Ascending aorta (tissue), 2 donors: ENCODE measurements at regions not wholly inside any gene's neighbourhood (a gene's known extent, or its start where the extent isn't known, plus 50 kb on each side); places are given as distances from the start of the nearest gene placed in this dataset.

Experiments
- DNase-seq, 2 donors: peaks; one replicate each; pipeline ENCODE4 v3.0.0-alpha.2; 2019; ENCODE audit warnings: low spot score in 2 of 2
- H3K27ac ChIP-seq, 2 donors: fragments of 200-600 bp; sonication (generic); one replicate each; pipeline ENCODE4 v1.5.1; 2016 to 2017; ENCODE audit warnings: mild to moderate bottlenecking in 1 of 2
- H3K27me3 ChIP-seq: fragments of 200-600 bp; sonication (generic); one replicate; pipeline ENCODE4 v1.5.1; 2017
- H3K36me3 ChIP-seq, 2 donors: fragments of 200-600 bp; sonication (generic); one replicate each; pipeline ENCODE4 v1.5.1; 2016
- H3K4me1 ChIP-seq, 2 donors: fragments of 200-600 bp; sonication (generic); one replicate each; pipeline ENCODE4 v1.5.1; 2016 to 2017; ENCODE audit warnings: mild to moderate bottlenecking in 1 of 2
- H3K4me3 ChIP-seq, 2 donors: fragments of 200-600 bp; sonication (generic); one replicate each; pipeline ENCODE4 v1.5.1; 2016 to 2017; ENCODE audit warnings: mild to moderate bottlenecking in 1 of 2
- H3K9me3 ChIP-seq, 2 donors: fragments of 200-600 bp; sonication (generic); one replicate each; pipeline ENCODE4 v1.5.1; 2016
- CTCF ChIP-seq, 3 experiments: fragments of 200-600 bp in 2 of 3; fragments of 450-650 bp in 1 of 3; sonication (generic) in 2 of 3; IDR thresholded peaks; one replicate each; pipeline ENCODE4 v1.5.1; 2016 to 2019; ENCODE audit warnings: antibody characterized with exemption in 3 of 3, mild to moderate bottlenecking in 1 of 3, moderate library complexity in 1 of 3
- intact Hi-C: fragments of 100-400 bp; cut with DNase I; formaldehyde crosslinking; loops from one replicate; pipeline ENCODE4 v1.15.1; 2023

DNA sequence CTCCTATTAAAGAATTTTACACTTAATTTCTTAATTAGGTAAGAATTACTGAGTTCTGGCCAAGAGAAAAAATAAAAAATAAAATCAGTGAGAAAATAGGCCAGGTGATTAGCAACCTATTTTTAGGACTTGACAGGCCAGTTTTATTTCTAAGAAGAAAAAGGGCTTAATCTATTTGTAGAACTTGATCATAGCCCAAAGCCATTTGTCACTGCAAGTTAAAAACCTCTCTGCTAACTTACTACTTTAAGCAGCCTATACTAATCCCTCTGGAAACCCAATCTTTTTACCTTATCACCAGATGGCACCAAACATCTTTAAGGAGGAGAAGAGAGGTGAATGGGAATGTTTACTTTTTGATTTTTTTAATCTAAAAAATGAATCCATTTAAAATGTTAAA, 222.1 kb upstream of the RHOBTB1 start:
- intact Hi-C loops: no loop called here
- no peak for DNase-seq
- Histone ChIP-seq H3K4me3 (no peak overlapping the region), H3K27me3 (no peaks in the 10 kb centered on the region), H3K27ac (peak overlapping the region in 1 of 2 donors; percentile 53), H3K4me1 (peaks cover 0 to 4% of the 10 kb centered on the region in 2 donors), H3K36me3 (no peaks in the 10 kb centered on the region), H3K9me3 (peaks cover 0 to 4% of the 10 kb centered on the region in 2 donors)
- TF ChIP-seq CTCF (IDR thresholded peaks at IDR 0.05): no peak

DNA sequence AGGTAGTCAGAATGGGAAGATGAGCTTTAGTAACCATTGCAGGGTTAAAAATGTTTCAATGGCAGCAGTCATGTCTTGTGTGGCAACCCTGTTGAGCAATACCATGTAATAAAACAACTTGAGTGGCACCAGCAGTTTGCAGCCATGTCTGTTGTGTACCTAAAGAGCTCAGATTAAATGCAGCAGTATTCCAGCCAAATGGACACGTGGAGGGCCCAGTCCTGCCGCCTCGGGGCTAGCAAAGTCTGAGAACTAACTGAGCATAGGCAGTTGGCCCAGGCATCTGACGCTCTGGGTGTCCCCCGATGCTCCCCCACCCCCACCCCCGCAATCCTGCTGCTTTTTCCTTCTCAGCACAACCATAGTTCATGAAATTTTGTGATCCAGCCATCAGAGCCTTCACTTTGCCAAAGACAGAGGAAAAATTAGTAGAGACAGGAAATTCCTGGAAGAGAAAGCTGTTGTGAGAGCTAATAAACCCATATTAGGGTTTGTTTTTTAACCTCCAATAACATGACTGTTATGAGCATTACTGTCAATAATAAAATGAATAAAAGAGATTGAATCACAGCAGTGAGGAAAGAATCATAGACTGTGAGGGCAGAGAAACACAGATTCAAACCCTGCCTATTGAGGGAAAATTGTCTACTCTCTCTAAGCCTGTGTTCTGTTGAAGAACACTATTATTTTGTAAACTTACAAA, 220.6 kb upstream of the RHOBTB1 start:
- H3K27me3 ChIP-seq: no peaks in the 10 kb centered on the region
- H3K4me1 ChIP-seq: peaks cover 0 to 4% of the 10 kb centered on the region in 2 donors
- H3K4me3 ChIP-seq: no peak overlapping the region
- H3K27ac ChIP-seq: peak overlapping the region in 1 of 2 donors; percentile 53
- TF ChIP-seq CTCF (IDR thresholded peaks at IDR 0.05): no peak
- no peaks in the 10 kb centered on the region for H3K36me3 ChIP-seq
- no peak for DNase-seq
- intact Hi-C loops: no loop called here
- peaks cover 0 to 4% of the 10 kb centered on the region in 2 donors for H3K9me3 ChIP-seq

- Histone ChIP-seq H3K36me3 (no peaks in the 10 kb centered on the region), H3K27ac (no peak overlapping the region), H3K9me3 (peaks cover 0 to 4% of the 10 kb centered on the region in 2 donors), H3K4me3 (no peak overlapping the region), H3K27me3 (no peaks in the 10 kb centered on the region), H3K4me1 (peaks cover 0 to 4% of the 10 kb centered on the region in 2 donors)
- intact Hi-C loops: no loop called here
- no peak for DNase-seq
- no peak for TF ChIP-seq CTCF (IDR thresholded peaks at IDR 0.05)
These were observed 219.4 kb upstream of the RHOBTB1 start for GRCh38 chr10:61163403-61163802.

- Histone ChIP-seq H3K9me3 (no peaks in the 10 kb centered on the region), H3K4me1 (peaks cover 0 to 2% of the 10 kb centered on the region in 2 donors), H3K27ac (no peak overlapping the region), H3K36me3 (no peaks in the 10 kb centered on the region), H3K4me3 (no peak overlapping the region), H3K27me3 (no peaks in the 10 kb centered on the region)
- intact Hi-C loops: no loop called here
- TF ChIP-seq CTCF (IDR thresholded peaks at IDR 0.05): no peak
- no peak for DNase-seq
These were observed 216.3 kb upstream of the RHOBTB1 start for GRCh38 chr10:61160253-61160652.

- no peak for TF ChIP-seq CTCF (IDR thresholded peaks at IDR 0.05)
- DNase-seq: no peak
- no peak overlapping the region for H3K4me3 ChIP-seq
- H3K27ac ChIP-seq: no peak overlapping the region
- intact Hi-C loops: no loop called here
- H3K27me3 ChIP-seq: no peaks in the 10 kb centered on the region
- no peaks in the 10 kb centered on the region for H3K36me3 ChIP-seq
- H3K4me1 ChIP-seq: no peaks in the 10 kb centered on the region
- no peaks in the 10 kb centered on the region for H3K9me3 ChIP-seq
These were observed 215.3 kb upstream of the RHOBTB1 start for GRCh38 chr10:61159253-61159652.
